ENCODE measurements at regions not wholly inside any gene's neighbourhood (a gene's known extent, or its start where the extent isn't known, plus 50 kb on each side); places are given as distances from the start of the nearest gene placed in this dataset.

DNA sequence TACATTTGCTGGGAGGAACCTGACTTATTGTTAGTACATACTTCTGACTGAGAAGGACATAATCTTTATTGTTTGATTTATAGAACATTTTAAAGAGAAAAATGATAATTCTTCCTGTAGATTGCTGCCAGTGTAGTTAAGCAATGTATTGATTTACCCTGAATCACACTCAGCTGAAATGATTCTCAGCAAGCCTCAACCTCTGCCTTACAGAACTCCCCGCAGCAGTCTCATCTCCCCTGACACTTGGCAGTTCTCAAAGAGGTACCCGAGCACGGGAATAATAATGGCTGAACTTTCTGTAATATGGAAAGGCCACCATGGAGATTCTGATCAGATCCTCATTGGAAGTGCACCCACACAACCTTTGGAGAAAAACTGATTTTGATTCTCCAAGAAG, 74.9 kb upstream of the RFX3 start (continued):
- TF ChIP-seq, protein P1, sequence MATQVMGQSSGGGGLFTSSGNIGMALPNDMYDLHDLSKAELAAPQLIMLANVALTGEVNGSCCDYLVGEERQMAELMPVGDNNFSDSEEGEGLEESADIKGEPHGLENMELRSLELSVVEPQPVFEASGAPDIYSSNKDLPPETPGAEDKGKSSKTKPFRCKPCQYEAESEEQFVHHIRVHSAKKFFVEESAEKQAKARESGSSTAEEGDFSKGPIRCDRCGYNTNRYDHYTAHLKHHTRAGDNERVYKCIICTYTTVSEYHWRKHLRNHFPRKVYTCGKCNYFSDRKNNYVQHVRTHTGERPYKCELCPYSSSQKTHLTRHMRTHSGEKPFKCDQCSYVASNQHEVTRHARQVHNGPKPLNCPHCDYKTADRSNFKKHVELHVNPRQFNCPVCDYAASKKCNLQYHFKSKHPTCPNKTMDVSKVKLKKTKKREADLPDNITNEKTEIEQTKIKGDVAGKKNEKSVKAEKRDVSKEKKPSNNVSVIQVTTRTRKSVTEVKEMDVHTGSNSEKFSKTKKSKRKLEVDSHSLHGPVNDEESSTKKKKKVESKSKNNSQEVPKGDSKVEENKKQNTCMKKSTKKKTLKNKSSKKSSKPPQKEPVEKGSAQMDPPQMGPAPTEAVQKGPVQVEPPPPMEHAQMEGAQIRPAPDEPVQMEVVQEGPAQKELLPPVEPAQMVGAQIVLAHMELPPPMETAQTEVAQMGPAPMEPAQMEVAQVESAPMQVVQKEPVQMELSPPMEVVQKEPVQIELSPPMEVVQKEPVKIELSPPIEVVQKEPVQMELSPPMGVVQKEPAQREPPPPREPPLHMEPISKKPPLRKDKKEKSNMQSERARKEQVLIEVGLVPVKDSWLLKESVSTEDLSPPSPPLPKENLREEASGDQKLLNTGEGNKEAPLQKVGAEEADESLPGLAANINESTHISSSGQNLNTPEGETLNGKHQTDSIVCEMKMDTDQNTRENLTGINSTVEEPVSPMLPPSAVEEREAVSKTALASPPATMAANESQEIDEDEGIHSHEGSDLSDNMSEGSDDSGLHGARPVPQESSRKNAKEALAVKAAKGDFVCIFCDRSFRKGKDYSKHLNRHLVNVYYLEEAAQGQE (IDR thresholded peaks at IDR 0.05; ENCODE audit: low read depth) = no peak
- TF ChIP-seq, protein P2, sequence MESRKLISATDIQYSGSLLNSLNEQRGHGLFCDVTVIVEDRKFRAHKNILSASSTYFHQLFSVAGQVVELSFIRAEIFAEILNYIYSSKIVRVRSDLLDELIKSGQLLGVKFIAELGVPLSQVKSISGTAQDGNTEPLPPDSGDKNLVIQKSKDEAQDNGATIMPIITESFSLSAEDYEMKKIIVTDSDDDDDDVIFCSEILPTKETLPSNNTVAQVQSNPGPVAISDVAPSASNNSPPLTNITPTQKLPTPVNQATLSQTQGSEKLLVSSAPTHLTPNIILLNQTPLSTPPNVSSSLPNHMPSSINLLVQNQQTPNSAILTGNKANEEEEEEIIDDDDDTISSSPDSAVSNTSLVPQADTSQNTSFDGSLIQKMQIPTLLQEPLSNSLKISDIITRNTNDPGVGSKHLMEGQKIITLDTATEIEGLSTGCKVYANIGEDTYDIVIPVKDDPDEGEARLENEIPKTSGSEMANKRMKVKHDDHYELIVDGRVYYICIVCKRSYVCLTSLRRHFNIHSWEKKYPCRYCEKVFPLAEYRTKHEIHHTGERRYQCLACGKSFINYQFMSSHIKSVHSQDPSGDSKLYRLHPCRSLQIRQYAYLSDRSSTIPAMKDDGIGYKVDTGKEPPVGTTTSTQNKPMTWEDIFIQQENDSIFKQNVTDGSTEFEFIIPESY (IDR thresholded peaks at IDR 0.05; ENCODE audit: extremely low read depth, insufficient replicate concordance, low read length) = no peak
- TF ChIP-seq CBX3 (IDR thresholded peaks at IDR 0.05; ENCODE audit: low read depth) (no peak), EZH2phosphoT487 (IDR thresholded peaks at IDR 0.05; ENCODE audit: borderline replicate concordance) (no peak), POLR2A (IDR thresholded peaks at IDR 0.05; ENCODE audit: borderline replicate concordance, extremely low read depth, insufficient read depth, insufficient read length) (no peak), SRF (IDR thresholded peaks at IDR 0.05; ENCODE audit: low read depth) (no peak)

DNA sequence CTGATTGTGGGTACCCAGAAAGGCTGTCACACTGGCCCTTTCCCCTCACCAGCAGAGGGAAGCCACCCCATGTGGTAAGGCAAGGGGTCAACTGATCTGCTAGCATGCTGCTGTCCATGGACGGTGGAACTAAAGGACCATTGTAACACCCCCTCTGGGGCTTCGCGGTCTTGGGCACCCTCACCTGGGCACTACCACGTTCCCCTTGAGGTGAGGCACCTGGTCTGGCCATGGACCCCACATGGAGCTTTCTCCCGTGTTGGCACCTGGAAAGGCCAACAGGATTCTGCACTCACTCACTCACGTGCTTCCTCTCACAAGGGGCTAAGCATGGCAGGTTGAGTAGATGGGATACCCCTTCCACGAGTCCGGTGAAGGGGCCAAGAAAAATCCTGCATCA, 72.0 kb upstream of the RFX3 start:
- Histone ChIP-seq H3K36me3 (ENCODE audit: control insufficient read depth in 1 of 2, insufficient read depth in 2 of 2, low read length in 2 of 2) (no peaks in the 10 kb centered on the region), H3K79me2 (ENCODE audit: insufficient read depth, low read length) (no peaks in the 10 kb centered on the region), H4K20me1 (ENCODE audit: insufficient read depth) (no peaks in the 10 kb centered on the region), H3K4me3 (replicated peaks in 1 of 2; ENCODE audit: low read depth in 1 of 2, low read length in 2 of 2) (no peak overlapping the region), H3K27ac (ENCODE audit: low read depth, low read length) (no peak overlapping the region), H3K9ac (ENCODE audit: low read length) (no peak overlapping the region), H2AFZ (ENCODE audit: low read depth, low read length, poor library complexity, severe bottlenecking) (no peak overlapping the region), H3K9me3 (ENCODE audit: control insufficient read depth in 1 of 2, insufficient read depth in 1 of 2, low read depth in 1 of 2, low read length in 2 of 2) (no peaks in the 10 kb centered on the region), H3K27me3 (ENCODE audit: insufficient read depth, low read length) (no peaks in the 10 kb centered on the region), H3K4me2 (ENCODE audit: low read length) (no peak overlapping the region), H3K9me2 (ENCODE audit: insufficient read depth) (no peaks in the 10 kb centered on the region), H3K4me1 (ENCODE audit: control insufficient read depth in 1 of 2, insufficient read depth in 2 of 2, low read length in 2 of 2) (no peaks in the 10 kb centered on the region)
- ATAC-seq = no peak
- intact Hi-C loops (cut with micrococcal nuclease) = no loop called here
- ChIA-PET POLR2A (no interaction called here), RAD21 (ENCODE audit: low non-redundant PET in 1 of 2, low total read pairs in 2 of 2, uncharacterized antibody in 2 of 2, unreplicated experiment in 2 of 2) (no interaction called here), CTCF (no interaction called here)
- DNase-seq (ENCODE audit: low read depth, low spot score) = no peak
- no TSS peak for BruUV-seq (replicated peaks)
- TF ChIP-seq POLR2A (IDR thresholded peaks at IDR 0.05; ENCODE audit: borderline replicate concordance, extremely low read depth, insufficient read depth, insufficient read length) (no peak), EZH2 (IDR thresholded peaks at IDR 0.05) (no peak), POLR2AphosphoS5 (IDR thresholded peaks at IDR 0.05; ENCODE audit: low read depth, low read length) (no peak), ELF1 (IDR thresholded peaks at IDR 0.05; ENCODE audit: borderline replicate concordance, low read depth) (no peak), RAD21 (IDR thresholded peaks at IDR 0.05; ENCODE audit: low read depth) (no peak), SP1 (IDR thresholded peaks at IDR 0.05; ENCODE audit: low read depth) (no peak), SRF (IDR thresholded peaks at IDR 0.05; ENCODE audit: low read depth) (no peak), CEBPB (IDR thresholded peaks at IDR 0.05; ENCODE audit: low read depth) (no peak), ZNF274 (IDR thresholded peaks at IDR 0.05; ENCODE audit: low read depth, low read length) (no peak), EGR1 (IDR thresholded peaks at IDR 0.05; ENCODE audit: low read depth) (no peak)
- TF ChIP-seq, protein P1 (IDR thresholded peaks at IDR 0.05; ENCODE audit: low read depth) = no peak
- TF ChIP-seq, protein P2 (IDR thresholded peaks at IDR 0.05; ENCODE audit: extremely low read depth, insufficient replicate concordance, low read length) = no peak
